HL-60 (cell line): ENCODE measurements at regions not wholly inside any gene's neighbourhood (a gene's known extent, or its start where the extent isn't known, plus 50 kb on each side); places are given as distances from the start of the nearest gene placed in this dataset.

Experiments
- GABPA ChIP-seq: IDR thresholded peaks from 2 replicates; pipeline ENCODE4 v1.6.1; 2012; ENCODE audit warnings: low read depth
- POLR2AphosphoS5 ChIP-seq: IDR thresholded peaks from 2 replicates; pipeline ENCODE4 v1.6.1; 2012; ENCODE audit warnings: low read depth
- TF ChIP-seq, protein P1 (sequence below): IDR thresholded peaks from one replicate; pipeline ENCODE4 v1.5.1; 2011; ENCODE audit warnings: low read length, control low read depth, inconsistent platforms; ENCODE audit not compliant: insufficient read depth

DNA sequence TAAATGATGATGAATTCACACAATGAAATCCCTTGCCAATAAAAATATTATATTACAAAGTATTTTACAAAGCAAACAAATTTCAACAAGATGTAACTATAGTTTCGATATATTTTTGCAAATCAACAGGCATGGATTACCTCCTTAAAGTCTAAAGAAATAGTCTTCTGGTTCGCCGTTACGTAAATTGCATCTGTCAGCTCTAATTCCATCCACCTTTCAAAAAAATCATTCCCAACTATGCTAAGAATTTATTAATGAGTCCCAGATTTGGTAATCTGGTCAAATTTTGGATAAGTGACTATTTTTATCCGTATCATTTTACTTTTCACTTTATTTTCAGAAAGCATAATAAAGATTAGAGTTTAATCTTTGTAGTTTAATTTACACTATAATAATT is 1984.9 kb downstream of the EFNA5 start:
- TF ChIP-seq, protein P1, sequence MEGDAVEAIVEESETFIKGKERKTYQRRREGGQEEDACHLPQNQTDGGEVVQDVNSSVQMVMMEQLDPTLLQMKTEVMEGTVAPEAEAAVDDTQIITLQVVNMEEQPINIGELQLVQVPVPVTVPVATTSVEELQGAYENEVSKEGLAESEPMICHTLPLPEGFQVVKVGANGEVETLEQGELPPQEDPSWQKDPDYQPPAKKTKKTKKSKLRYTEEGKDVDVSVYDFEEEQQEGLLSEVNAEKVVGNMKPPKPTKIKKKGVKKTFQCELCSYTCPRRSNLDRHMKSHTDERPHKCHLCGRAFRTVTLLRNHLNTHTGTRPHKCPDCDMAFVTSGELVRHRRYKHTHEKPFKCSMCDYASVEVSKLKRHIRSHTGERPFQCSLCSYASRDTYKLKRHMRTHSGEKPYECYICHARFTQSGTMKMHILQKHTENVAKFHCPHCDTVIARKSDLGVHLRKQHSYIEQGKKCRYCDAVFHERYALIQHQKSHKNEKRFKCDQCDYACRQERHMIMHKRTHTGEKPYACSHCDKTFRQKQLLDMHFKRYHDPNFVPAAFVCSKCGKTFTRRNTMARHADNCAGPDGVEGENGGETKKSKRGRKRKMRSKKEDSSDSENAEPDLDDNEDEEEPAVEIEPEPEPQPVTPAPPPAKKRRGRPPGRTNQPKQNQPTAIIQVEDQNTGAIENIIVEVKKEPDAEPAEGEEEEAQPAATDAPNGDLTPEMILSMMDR = no peak
- TF ChIP-seq GABPA (no peak), POLR2AphosphoS5 (no peak)
